ENCODE measurements at regions not wholly inside any gene's neighbourhood (a gene's known extent, or its start where the extent isn't known, plus 50 kb on each side); places are given as distances from the start of the nearest gene placed in this dataset.
"Not testable (repeated sequence)": the region's sequence is repeated elsewhere in the genome, so short reads cannot be mapped to it uniquely, and the experiment has no call there.

- Histone ChIP-seq H3K4me1 (no peaks in the 10 kb centered on the region), H3K27me3 (no peaks in the 10 kb centered on the region), H3K27ac (no peak overlapping the region), H3K4me3 (no peak overlapping the region), H3K9me3 (no peaks in the 10 kb centered on the region), H3K36me3 (no peaks in the 10 kb centered on the region)
- no peak for TF ChIP-seq EP300 (IDR thresholded peaks at IDR 0.05)
- no peak for TF ChIP-seq POLR2A (IDR thresholded peaks at IDR 0.05)
- no peak for TF ChIP-seq POLR2AphosphoS5 (IDR thresholded peaks at IDR 0.05)
- TF ChIP-seq CTCF (IDR thresholded peaks at IDR 0.05), result no peak
- 46% methylated on average over 1 of the region's 1 CpG for WGBS
- no peak for DNase-seq (ENCODE audit: low spot score in 2 of 2)
Observed at GRCh38 chrX:77346859-77347258, 100.3 kb upstream of the FGF16 start.

GRCh38 chrX:77347572-77347971, 99.6 kb upstream of the FGF16 start:
- no peaks in the 10 kb centered on the region for H3K9me3 ChIP-seq
- WGBS, result 34% methylated on average over 5 of the region's 5 CpGs
- no peak overlapping the region for H3K27ac ChIP-seq
- no peak for DNase-seq (ENCODE audit: low spot score in 2 of 2)
- no peaks in the 10 kb centered on the region for H3K27me3 ChIP-seq
- H3K4me3 ChIP-seq, result no peak overlapping the region
- no peaks in the 10 kb centered on the region for H3K36me3 ChIP-seq
- TF ChIP-seq POLR2AphosphoS5 (IDR thresholded peaks at IDR 0.05), result no peak
- no peak for TF ChIP-seq CTCF (IDR thresholded peaks at IDR 0.05)
- no peaks in the 10 kb centered on the region for H3K4me1 ChIP-seq

GRCh38 chrX:77389891-77390290, 57.3 kb upstream of the FGF16 start:
- 71% methylated on average over 2 of the region's 2 CpGs for WGBS

GRCh38 chrX:77390365-77390764, 56.8 kb upstream of the FGF16 start:
- H3K27me3 ChIP-seq; H3K4me3 ChIP-seq; H3K36me3 ChIP-seq; H3K4me1 ChIP-seq; DNase-seq (ENCODE audit: low spot score in 2 of 2); H3K9me3 ChIP-seq; H3K27ac ChIP-seq: not testable (repeated sequence)
- no CpG with 5 or more reads among the region's 7 CpGs for WGBS

More at GRCh38 chrX:77389891-77390290, 57.3 kb upstream of the FGF16 start:
- Histone ChIP-seq H3K27ac (no peak overlapping the region), H3K27me3 (no peaks in the 10 kb centered on the region), H3K36me3 (no peaks in the 10 kb centered on the region), H3K4me1 (no peaks in the 10 kb centered on the region), H3K4me3 (no peak overlapping the region), H3K9me3 (no peaks in the 10 kb centered on the region)
- TF ChIP-seq EP300 (IDR thresholded peaks at IDR 0.05), result no peak
- TF ChIP-seq CTCF (IDR thresholded peaks at IDR 0.05), result no peak
- no peak for TF ChIP-seq POLR2AphosphoS5 (IDR thresholded peaks at IDR 0.05)
- TF ChIP-seq POLR2A (IDR thresholded peaks at IDR 0.05), result no peak
- no peak for DNase-seq (ENCODE audit: low spot score in 2 of 2)

- WGBS, result 76% methylated on average over 2 of the region's 2 CpGs
- no peak for DNase-seq (ENCODE audit: low spot score in 2 of 2)
Observed at GRCh38 chrX:77396781-77397180, 50.4 kb upstream of the FGF16 start.

More at GRCh38 chrX:77396781-77397180, 50.4 kb upstream of the FGF16 start:
- Histone ChIP-seq H3K27ac (no peak overlapping the region), H3K36me3 (no peaks in the 10 kb centered on the region), H3K4me3 (no peak overlapping the region), H3K4me1 (no peaks in the 10 kb centered on the region), H3K27me3 (no peaks in the 10 kb centered on the region), H3K9me3 (no peaks in the 10 kb centered on the region)
- TF ChIP-seq CTCF (IDR thresholded peaks at IDR 0.05), result no peak
- no peak for TF ChIP-seq EP300 (IDR thresholded peaks at IDR 0.05)
- no peak for TF ChIP-seq POLR2A (IDR thresholded peaks at IDR 0.05)
- TF ChIP-seq POLR2AphosphoS5 (IDR thresholded peaks at IDR 0.05), result no peak
